Bone marrow (tissue), 2 donors: ENCODE measurements at regions not wholly inside any gene's neighbourhood (a gene's known extent, or its start where the extent isn't known, plus 50 kb on each side); places are given as distances from the start of the nearest gene placed in this dataset.
"Not testable (repeated sequence)": the region's sequence is repeated elsewhere in the genome, so short reads cannot be mapped to it uniquely, and the experiment has no call there.

Experiments used
- DNase-seq, 2 donors: peaks; one replicate each; lab custom pipeline; 2025; lab: John Stamatoyannopoulos, UW

DNA sequence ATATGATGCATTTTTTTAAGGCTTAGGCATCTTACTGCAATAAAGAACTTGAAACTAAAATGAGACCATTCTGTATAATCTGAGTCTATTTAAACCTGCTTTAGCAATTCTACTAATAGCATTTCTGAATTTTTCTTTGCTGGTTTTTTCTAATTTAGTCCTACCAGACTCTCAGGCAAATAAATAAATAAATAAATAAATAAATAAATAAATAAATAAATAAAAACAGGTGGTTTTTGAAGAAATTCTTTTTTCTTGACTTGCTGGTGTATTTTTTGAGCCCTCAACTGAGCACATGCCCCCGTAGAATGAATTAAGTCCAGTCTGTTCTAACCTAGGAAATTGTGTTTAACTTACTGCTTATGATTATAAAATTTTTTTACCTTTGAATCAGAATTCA, 134.7 kb upstream of the FOXP2 start:
- DNase-seq = no peak

DNA sequence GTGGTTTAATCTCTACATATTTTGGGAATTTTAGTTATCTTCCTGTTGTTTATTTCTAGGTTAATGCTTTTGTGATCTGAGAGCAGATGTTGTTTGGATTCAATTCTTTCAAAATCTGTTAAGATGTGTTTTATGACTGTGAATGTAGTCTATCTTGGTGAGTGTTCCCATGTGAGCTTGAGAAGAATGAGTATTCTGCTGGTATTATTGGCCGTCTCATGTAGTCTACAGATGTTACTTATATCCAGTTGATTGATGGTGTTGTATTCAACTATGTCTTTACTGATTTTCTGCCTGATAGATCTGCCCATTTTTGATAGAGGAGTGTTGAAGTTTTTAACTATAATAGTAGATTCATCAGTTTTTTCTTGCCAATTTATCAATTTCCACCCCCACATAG, 141.4 kb upstream of the FOXP2 start:
- DNase-seq = no peak

DNA sequence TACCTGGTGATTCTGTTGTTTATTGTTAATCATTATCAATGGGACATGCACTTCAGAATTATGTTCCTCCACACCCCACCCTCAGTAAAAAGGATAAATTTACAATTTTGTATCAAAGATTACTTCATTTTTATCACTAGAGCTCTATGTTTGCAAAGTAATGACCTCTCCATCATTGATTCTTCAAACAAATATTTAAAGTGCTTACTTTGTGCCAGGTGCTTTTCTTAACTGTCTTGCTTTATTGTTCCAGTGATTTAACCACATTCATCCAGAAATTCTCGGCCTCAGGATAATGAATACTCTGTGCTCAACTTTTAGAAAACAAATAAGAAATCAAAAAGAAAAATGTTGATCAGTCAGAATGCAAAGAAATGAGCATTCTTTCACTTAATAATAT, 144.9 kb upstream of the FOXP2 start:
- DNase-seq = no peak

DNA sequence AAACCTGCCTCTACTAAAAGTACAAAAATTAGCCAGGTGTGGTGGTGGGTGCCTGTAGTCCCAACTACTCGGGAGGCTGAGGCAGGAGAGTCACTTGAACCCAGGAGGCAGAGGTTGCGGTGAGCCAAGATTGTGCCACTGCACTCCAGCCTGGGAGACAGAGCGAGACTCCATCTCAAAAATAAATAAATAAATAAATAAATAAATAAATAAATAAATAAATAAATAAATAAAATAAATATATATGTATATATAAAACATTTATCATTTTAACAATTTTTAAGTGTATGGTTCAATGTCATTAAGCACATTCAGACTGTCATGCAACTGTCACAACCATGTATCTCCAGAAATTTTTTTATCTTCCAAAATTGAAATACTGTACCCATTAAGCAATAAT, 147.1 kb upstream of the FOXP2 start:
- DNase-seq = not testable (repeated sequence)

DNA sequence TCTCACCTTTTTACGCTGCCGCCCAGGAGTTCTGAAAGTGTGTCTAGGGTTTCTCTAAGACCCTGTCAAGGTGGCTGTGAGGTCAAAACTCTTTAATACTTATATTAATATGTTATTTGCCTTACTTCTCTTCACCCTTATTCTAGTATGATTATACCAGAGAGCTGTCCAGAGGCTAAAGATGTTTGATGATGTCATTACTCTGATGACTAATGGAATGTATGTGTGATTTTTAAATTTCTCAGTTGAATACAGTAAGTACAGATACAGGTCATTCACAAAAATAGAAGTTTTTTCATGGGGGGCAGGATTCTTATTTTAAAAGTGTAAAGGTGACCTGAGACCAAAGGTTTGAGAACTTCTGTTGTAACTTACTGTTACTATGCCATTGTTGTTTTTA, 150.6 kb upstream of the FOXP2 start:
- DNase-seq = no peak

DNA sequence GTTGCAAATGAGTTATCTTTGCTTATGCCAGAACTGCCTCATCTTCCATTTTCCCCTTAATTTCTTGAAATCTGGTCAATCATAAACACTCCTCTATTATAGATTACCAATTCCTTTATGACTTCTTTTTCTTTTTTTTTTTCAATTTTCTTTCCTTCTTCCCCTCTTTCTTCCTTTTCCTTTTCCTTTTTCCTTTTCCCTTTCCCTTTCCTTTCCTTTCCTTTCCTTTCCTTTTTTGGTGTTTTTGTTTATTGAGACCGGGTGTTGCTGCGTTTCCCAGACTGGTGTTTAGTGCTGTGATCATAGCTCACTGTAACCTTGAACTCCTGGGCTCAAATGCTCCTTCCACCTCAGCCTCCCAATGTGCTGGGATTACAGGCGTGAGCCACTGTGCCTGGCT, 151.4 kb upstream of the FOXP2 start:
- DNase-seq = no peak

DNA sequence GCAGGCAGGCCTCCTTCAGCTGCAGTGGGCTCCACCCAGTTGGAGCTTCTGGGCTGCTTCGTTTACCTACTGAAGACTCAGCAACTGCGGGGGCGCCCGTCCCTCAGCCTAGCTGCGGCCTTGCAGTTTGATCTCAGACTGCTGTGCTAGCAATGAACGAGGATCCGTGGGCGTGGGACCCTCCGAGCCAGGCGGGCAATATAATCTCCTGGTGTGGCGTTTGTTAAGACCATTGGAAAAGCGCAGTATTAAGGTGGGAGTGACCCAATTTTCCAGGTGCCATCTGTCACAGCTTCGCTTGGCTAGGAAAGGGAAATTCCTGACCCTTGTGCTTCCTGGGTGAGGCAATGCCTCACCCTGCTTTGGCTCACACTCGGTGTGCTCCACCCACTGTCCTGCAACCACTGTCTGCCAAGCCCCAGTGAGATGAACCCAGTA, 159.2 kb upstream of the FOXP2 start:
- no peak for DNase-seq

DNA sequence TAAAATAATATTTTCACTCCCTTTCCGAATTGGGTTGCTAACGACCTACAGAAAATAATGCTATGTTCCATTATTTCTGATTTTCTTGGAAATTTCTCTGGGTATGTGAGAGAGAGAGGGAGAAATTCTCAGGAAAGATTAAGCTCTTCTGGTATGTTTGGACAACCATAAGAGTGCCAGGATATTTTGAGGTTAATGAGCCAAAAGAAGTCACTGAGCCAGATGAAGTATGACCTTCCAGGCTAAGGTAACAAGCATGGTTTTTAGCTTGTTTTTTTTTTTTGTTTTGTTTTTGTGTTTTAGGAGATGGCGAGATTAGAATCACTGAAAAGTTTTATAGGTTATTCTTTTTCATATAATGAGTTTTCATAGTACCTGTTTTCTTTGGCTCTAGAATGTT, 171.0 kb upstream of the FOXP2 start:
- DNase-seq = no peak

DNA sequence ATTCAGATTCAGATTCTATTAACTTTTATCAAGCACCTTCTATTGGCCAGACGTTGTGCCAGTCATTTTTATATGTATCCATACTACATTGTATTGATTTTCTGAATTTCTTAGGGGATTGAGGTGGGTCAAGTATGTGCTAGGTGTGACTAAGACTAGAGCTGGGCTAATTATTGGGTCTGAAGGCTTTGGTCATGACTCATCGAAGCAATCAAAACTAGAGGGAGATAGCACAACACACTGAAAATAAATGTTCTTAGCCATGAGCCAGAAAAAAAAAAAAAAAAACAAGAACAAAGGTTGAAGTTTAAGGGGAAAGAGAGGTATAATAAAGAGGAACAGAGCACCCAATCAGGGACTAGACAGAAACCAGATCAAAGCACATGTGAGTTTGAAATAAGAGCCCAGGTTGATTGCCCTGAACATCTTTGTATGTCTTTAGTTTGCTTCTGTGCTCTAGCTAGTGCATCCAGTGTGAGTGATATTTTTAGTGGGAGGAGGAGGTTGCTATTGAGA, 171.6 kb upstream of the FOXP2 start:
- DNase-seq = no peak

DNA sequence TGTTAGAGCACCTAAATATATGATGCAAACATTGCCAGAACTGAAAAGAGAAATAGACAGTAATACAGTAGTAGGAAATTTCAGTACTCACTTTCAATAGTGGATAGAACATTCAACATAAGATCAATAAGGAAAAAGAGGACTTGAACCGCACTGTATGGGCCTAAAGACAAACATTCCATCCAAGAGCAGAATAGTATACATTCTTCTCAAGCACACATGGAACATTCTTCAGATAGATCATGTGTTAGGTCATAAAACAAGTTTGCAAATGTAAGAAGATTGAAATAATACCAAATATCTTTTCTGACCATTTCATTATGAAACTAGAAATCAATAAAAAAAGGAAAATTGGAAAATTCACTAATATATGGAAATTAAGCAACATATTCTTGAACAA, 185.4 kb upstream of the FOXP2 start:
- no peak for DNase-seq

DNA sequence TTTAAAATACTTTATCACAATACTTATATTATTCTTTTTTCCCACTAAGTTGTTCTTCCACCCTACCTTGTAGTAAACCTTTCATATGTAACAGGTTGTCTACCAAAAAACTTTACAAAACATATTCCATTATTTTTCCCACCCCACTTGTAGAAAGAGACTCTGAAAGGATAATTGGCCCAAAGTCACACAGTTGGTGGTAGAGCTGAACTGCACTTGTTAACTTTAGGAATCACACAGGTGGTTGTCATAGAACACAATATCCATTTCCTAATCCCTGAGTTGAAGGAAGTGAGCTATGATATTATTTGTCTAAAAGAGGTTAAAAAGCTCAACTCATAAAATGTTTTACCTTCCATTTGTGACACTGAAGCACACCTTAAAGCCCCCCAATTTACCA, 188.8 kb upstream of the FOXP2 start:
- DNase-seq = no peak

DNA sequence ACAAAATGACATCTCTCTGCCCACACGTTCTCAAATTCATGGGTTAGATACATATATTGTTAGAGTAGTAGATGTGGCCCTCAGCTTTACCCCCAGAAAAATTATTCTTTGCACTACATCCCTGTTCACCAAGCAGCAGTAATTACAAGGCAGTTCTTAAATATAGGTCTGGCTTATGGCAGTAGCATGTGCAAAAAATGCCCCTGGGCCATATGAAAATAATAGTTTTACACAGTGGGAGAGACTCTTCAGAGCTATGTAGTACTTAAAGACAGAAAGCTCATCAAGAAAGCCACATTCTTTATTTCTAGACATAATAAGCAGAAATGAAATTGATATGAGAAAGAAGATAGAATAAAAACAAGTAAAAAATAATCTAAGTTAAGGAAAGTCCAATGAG, 196.3 kb upstream of the FOXP2 start:
- no peak for DNase-seq

DNA sequence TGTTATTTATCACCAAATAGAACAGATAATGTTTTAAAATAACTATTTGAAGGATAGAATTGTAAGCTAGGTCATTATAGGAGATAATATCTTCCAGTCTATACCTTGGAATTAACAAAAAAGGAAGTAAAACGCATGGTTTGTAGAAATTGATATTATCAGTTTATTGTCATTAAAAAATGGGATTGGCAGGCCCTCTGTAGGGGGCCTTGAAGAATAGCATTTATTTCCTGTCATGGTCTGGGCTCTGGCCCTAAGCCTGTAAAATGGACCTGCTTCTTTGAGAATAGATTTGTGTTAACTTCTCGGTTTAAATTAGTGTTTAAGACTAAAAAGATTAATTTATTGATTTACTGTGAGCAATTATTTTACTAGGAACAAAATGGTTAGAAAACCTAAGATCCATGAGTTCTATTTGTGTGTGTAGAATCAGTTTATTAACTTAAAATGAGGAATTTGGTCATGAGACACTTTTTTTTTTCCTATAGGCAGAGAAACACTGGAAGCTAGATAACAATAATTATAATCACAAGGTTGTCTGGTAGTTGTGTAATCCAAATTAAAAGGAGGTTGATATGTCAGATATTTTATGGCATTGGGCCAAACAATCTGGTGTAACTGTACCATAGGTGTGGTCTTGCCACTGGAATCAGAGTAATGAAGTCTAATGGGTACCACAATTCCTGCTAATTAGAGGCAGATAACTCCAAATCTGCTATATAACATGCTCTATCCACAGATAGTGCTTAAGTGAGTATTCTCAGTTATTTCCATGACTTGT, 197.4 kb upstream of the FOXP2 start:
- DNase-seq = no peak

DNA sequence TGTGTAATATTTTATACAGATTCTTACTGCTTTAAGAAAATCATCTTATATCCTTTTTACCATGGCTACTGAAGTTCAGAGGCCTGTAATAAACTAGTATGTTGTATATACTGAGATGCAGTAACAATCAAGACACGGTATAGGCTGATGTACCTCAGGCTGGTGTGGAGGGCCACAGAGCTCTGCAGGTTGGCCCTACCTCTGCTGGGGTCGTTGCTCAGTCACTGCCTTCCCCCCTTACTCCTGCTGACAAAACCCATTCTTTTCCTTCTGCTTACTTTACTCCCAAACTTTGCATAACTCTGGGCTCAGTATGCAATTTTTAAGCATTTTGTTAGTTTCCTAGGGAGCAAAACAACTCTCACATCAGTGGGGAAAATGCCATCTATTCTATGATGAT, 200.1 kb upstream of the FOXP2 start:
- no peak for DNase-seq

DNA sequence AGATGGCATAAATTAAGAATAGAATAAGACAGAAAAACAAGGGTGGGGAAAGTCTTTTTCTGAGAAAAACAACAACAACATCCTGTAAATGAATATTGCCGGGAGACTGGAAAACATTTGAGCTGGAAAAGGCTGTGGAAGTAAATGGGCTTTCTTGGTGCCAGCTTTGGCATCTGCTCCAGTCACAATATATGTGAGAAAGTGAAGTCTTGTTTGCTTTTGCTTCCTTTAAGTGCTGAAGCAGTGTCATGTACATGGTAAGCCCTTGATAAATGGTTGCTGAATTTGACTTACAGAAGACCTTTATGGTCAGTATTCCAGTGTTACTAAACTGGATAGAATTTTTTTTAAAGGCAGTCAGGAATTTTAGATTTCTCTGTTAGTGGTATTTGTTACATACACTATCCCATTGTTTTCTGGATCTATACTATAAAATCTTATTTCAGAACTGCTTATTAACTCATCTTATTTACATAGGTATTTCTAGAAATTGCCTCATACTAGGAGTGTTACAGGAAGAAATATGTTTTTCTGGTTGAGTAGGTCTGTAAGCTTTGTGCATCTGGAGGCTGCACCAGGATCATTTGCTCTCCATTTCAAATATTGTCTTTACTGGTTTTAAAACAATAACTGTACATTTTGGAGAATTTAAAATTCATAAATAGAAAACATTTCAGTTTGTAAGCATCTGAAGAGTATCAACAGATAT, 201.7 kb upstream of the FOXP2 start:
- DNase-seq = no peak

DNA sequence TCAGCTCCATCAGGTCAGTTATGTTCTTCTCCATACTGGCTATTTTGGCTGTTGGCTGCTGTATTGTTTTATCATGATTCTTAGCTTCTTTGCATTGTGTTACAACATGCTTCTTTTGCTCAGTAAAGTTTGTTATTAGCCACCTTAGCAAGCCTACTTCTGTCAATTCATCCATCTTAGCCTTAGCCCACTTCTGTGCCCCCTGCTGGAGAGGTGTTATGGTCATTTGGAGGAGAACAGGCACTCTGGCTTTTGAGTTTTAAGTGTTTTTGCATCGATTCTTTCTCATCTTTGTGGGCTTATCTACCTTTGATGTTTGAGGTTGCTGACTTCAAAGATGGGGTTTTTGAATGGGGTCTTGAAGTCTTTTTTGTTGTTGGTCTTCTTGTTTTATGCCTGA, 204.6 kb upstream of the FOXP2 start:
- no peak for DNase-seq

DNA sequence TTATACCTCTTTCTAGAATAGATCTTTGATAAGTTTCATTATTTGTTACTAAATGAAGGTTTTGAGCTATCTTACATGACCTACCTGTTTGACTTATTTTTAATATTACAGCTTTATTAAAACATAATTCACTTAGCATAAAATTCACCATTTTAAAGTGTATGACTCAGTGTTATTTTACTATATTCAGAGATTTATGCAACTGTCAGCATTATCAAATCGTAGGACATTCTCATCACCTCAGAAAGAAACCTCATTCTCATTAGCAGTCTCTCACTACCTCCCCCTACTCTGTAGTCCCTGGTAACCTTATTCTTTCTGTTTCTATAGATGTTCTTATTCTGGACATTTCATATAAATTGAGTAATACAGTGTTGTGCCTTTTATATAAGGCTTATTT, 207.9 kb upstream of the FOXP2 start:
- no peak for DNase-seq

DNA sequence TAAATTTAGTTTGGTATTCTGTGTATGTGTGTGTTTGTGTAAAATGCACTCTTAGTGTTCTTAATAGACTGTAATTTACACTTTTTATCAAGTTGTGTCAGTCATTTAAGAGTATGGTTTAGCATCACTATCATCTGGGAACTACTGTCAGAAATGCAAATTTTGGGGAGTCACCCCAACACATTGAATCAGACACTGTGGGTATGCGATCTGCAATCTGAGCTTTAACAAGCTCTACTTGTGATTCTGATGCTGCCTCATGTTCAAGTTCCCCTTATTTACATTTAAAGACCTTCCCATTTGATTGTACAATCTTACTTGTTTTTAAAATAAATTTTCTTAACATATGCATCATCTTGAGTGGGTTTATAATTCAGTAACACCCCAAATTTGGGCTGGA, 218.1 kb upstream of the FOXP2 start:
- DNase-seq = no peak

DNA sequence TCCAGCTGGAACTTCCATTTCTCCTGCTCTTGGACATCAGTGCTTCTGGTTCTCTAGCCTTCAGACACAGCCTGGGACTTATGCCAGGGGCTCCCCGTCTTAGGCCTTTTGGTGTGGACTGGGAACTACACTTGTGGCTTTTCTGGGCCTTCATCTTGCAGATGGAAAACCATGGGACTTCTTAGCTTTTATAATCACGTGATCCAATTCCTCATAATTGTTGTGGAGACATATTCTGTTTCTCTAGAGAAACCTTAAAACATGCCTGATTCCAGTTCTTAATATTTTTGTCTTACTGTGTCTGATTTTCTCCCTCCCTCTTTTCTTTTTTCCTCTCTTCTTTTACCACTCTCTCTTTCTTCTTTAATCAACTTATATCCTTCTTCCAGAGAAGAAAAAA, 224.2 kb upstream of the FOXP2 start:
- DNase-seq = no peak

DNA sequence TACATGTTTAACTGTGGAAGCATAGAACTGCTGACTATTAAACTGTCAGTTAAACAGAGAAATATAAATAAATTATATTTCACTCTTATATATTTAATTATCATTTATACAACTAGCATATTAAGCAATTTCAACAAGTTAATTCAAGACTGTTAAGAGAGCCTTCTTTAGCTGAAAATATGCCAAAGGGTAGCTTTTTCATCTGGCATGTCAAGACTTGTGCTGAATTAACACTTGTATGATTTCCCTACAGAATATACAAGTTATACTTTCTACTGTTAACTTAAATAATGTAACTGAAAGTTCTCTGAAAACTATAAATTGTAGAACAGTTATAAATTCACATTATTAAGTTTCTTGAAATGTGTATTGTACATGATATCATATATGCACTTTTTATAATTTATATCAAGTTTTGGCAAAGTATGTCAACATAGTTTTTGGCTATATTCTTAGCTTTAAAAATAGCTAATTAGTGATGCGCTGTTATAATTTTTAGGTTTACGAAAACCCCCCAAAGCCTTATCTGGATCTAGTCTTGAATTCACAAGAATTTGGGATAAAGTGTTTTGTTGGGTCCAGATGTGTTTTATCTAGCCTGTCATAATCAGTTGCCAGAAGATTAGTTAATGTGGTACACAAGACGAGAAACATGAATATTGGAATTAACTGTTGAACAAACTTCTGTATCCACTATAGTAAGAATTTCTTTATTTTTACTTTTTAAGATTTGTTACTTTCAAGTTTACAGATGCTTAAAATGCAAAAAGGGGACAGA, 231.1 kb upstream of the FOXP2 start:
- no peak for DNase-seq

DNA sequence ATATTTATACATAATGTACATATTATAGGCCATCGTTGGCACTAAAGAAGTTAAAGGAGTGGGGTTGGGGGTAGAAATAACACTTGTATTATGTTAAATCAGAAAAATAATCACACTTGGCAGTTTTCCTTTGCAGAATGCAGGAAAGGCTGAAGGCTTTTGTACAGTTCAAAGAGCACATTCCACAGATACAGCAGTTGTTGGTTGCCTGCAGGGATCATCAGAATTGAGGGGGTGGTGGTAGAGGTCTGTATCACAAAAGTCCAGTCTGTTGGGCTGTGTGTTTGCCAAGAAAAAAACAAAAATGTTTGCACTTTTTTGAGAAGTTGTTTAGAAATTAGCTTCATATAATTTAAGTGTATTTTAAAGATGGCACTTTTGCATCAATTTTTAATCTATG, 231.8 kb upstream of the FOXP2 start:
- DNase-seq = no peak

DNA sequence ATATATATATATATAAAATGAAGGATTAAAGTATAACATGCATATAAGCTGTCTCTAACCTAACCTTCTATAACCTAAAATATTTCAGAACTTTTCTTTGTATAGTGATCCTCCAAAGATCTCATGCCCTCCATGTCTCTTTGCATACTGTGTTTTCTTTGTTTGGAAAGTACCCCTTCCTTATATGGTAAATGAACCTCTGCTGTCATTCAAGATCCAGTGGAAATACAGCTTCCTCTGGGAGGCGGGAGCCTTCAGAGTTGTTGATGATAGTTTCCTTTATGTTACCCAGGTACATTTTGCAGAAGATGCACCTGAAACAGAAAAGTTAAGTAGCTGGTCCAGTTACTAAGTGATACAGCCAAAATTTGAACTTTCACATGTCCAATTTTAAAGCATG, 233.3 kb upstream of the FOXP2 start:
- no peak for DNase-seq
